HUES64 (cell line): ENCODE measurements at regions not wholly inside any gene's neighbourhood (a gene's known extent, or its start where the extent isn't known, plus 50 kb on each side); places are given as distances from the start of the nearest gene placed in this dataset.

ENCODE experiments used
- H3K27ac ChIP-seq: 2 replicates; pipeline ENCODE4 v1.7.0; 2013; ENCODE audit warnings: low read depth, low read length, inconsistent platforms
- H3K27me3 ChIP-seq: 2 replicates; pipeline ENCODE4 v1.6.1; 2013; ENCODE audit warnings: mild to moderate bottlenecking, low read length; ENCODE audit not compliant: insufficient read depth
- H3K36me3 ChIP-seq: 2 replicates; pipeline ENCODE4 v1.6.1; 2013; ENCODE audit warnings: mild to moderate bottlenecking, low read length; ENCODE audit not compliant: insufficient read depth
- H3K4me1 ChIP-seq: 2 replicates; pipeline ENCODE4 v1.6.1; 2013; ENCODE audit warnings: mild to moderate bottlenecking, low read length, moderate library complexity; ENCODE audit not compliant: insufficient read depth
- H3K4me3 ChIP-seq: 2 replicates; pipeline ENCODE4 v1.5.1; 2013; ENCODE audit warnings: mild to moderate bottlenecking, low read length, moderate library complexity
- H3K9ac ChIP-seq: 2 replicates; pipeline ENCODE4 v1.6.1; 2013; ENCODE audit warnings: mild to moderate bottlenecking, low read depth, low read length
- H3K9me3 ChIP-seq: 2 replicates; pipeline ENCODE4 v1.6.1; 2013; ENCODE audit warnings: low read depth, low read length; ENCODE audit not compliant: insufficient read depth
- WGBS: fragments of 150-250, 120-280 bp; methylation state at CpG from one replicate; pipeline ENCODE4 v1.1.7; 2013; ENCODE audit warnings: missing lambda C conversion rate; 5-methylcytosine and 5-hydroxymethylcytosine counted together

- Histone ChIP-seq H3K4me1 (peaks cover 16% of the 10 kb centered on the region; the same call in 1 of the 2 replicates), H3K9ac (no peak overlapping the region), H3K27ac (no peak overlapping the region), H3K27me3 (no peaks in the 10 kb centered on the region), H3K36me3 (no peaks in the 10 kb centered on the region), H3K9me3 (no peaks in the 10 kb centered on the region), H3K4me3 (no peak overlapping the region)
- WGBS: 93% methylated on average over 3 of the region's 4 CpGs
Observed at GRCh38 chr2:59974051-59974766, 579.2 kb downstream of the BCL11A start.

DNA sequence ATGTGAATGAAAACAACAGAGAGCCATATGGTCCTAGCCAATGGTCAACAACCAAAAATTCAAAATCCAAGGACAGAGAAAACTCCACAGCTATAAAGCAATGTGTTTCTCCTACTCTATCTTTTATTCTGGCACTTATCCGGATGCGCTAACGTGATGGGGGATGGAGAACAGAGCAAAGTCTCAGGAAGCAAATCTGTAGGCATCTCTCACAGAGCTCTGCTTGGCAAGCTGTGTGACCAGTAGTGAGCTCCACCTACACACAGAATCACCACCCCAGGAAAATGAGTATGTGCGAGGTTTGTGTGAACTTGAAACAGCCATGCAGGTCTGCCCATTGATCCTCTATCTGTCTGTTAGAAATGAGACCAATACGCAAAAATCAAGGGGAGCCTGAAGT, 584.3 kb downstream of the BCL11A start:
- H3K9ac ChIP-seq: no peak overlapping the region
- H3K27me3 ChIP-seq: no peaks in the 10 kb centered on the region
- 96% methylated on average over 5 of the region's 5 CpGs for WGBS
- H3K9me3 ChIP-seq: no peaks in the 10 kb centered on the region
- no peaks in the 10 kb centered on the region for H3K36me3 ChIP-seq
- H3K27ac ChIP-seq: no peak overlapping the region
- H3K4me3 ChIP-seq: no peak overlapping the region
- no peaks in the 10 kb centered on the region for H3K4me1 ChIP-seq

GRCh38 chr2:59968441-59968840, 585.0 kb downstream of the BCL11A start:
- Histone ChIP-seq H3K27ac (no peak overlapping the region), H3K27me3 (no peaks in the 10 kb centered on the region), H3K4me3 (no peak overlapping the region), H3K36me3 (no peaks in the 10 kb centered on the region), H3K9ac (no peak overlapping the region), H3K9me3 (no peaks in the 10 kb centered on the region), H3K4me1 (no peaks in the 10 kb centered on the region)
- 75% methylated on average over 1 of the region's 1 CpG for WGBS

GRCh38 chr2:59967691-59968090, 585.8 kb downstream of the BCL11A start:
- Histone ChIP-seq H3K27ac (no peak overlapping the region), H3K27me3 (no peaks in the 10 kb centered on the region), H3K4me3 (no peak overlapping the region), H3K9ac (no peak overlapping the region), H3K9me3 (no peaks in the 10 kb centered on the region), H3K36me3 (no peaks in the 10 kb centered on the region), H3K4me1 (no peaks in the 10 kb centered on the region)
- 97% methylated on average over 3 of the region's 3 CpGs for WGBS

- no peak overlapping the region for H3K4me3 ChIP-seq
- H3K4me1 ChIP-seq: peaks cover 22% of the 10 kb centered on the region
- H3K27ac ChIP-seq: no peak overlapping the region
- H3K36me3 ChIP-seq: no peaks in the 10 kb centered on the region
- H3K9me3 ChIP-seq: no peaks in the 10 kb centered on the region
- H3K9ac ChIP-seq: no peak overlapping the region
- H3K27me3 ChIP-seq: no peaks in the 10 kb centered on the region
Observed at GRCh38 chr2:59963157-59963556, 590.3 kb downstream of the BCL11A start.

DNA sequence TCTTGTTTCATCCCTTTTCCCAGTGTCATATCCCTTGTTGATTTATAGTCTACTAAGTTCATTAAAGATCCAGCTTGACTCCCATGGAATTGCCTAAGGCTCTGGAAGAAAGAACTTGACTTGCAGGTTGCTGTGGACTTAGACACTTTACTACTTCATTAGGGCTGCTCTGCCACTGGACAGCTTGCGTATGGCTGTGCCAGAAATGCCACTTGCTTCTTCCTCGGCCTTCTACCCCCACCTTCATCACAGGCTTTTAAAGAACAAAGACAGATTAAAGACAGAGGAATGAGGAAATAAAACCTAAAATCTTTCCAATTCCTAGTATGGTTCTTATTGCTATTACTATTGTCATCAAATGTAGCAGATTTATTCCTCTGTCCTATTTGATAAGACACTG, 591.7 kb downstream of the BCL11A start:
- H3K9ac ChIP-seq: no peak overlapping the region
- H3K4me1 ChIP-seq: peaks cover 22% of the 10 kb centered on the region
- no peaks in the 10 kb centered on the region for H3K36me3 ChIP-seq
- H3K4me3 ChIP-seq: no peak overlapping the region
- no peak overlapping the region for H3K27ac ChIP-seq
- WGBS: 100% methylated on average over 2 of the region's 2 CpGs
- no peaks in the 10 kb centered on the region for H3K9me3 ChIP-seq
- H3K27me3 ChIP-seq: no peaks in the 10 kb centered on the region

DNA sequence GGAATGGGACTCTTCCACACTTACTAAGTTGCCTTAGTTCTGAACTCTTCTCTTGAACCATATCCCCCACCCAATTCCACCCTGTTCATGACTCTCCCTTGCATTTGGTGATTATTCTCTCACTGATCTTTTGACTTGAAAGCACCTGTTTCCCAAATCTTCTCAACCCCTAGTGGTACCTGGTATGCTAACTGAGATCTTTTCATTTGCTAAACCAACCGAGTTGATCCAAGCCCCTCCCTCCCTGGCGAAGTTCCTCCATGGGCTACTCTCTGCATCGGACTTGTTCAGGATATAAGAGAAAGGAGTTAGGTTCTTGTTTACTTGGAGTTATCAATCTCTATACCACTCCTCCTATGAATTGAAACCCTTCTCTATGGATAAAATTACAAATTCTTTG, 593.5 kb downstream of the BCL11A start:
- no peaks in the 10 kb centered on the region for H3K27me3 ChIP-seq
- H3K4me1 ChIP-seq: peaks cover 22% of the 10 kb centered on the region
- no peak overlapping the region for H3K4me3 ChIP-seq
- H3K36me3 ChIP-seq: no peaks in the 10 kb centered on the region
- H3K9me3 ChIP-seq: no peaks in the 10 kb centered on the region
- no peak overlapping the region for H3K9ac ChIP-seq
- 13% methylated on average over 1 of the region's 3 CpGs for WGBS
- H3K27ac ChIP-seq: no peak overlapping the region

GRCh38 chr2:59957504-59957903, 596.0 kb downstream of the BCL11A start:
- no peaks in the 10 kb centered on the region for H3K9me3 ChIP-seq
- peaks cover 22% of the 10 kb centered on the region for H3K4me1 ChIP-seq
- WGBS: 91% methylated on average over 1 of the region's 1 CpG
- no peak overlapping the region for H3K4me3 ChIP-seq
- H3K36me3 ChIP-seq: no peaks in the 10 kb centered on the region
- H3K27me3 ChIP-seq: no peaks in the 10 kb centered on the region
- no peak overlapping the region for H3K9ac ChIP-seq
- H3K27ac ChIP-seq: no peak overlapping the region

DNA sequence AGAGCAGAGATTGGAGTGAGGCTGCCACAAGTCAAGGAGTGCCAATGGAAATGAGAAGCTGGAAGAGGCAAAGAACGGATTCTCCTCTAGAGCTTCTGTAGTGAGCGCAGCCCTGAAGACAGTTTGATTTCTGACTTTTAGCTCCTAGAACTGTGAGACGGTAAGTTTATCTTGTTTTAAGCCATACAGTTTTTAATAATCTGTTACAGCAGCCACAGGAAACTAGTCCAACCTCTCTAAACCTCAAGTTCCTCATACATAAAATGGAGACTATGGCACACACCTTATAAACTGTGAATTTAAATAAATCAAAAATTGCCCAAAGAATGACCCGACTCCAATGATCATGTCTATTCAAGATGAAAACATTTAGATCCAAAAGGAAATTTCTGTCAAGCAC, 596.5 kb downstream of the BCL11A start:
- Histone ChIP-seq H3K27me3 (no peaks in the 10 kb centered on the region), H3K36me3 (no peaks in the 10 kb centered on the region), H3K9me3 (no peaks in the 10 kb centered on the region), H3K9ac (no peak overlapping the region), H3K4me3 (no peak overlapping the region), H3K4me1 (peaks cover 22% of the 10 kb centered on the region), H3K27ac (no peak overlapping the region)
- WGBS: 96% methylated on average over 4 of the region's 4 CpGs

GRCh38 chr2:59947917-59948541, 605.4 kb downstream of the BCL11A start:
- 95% methylated on average over 10 of the region's 10 CpGs for WGBS
- H3K27ac ChIP-seq: no peak overlapping the region
- H3K4me3 ChIP-seq: no peak overlapping the region

GRCh38 chr2:59947209-59947608, 606.2 kb downstream of the BCL11A start:
- Histone ChIP-seq H3K4me3 (no peak overlapping the region), H3K27ac (no peak overlapping the region), H3K9ac (no peak overlapping the region), H3K9me3 (no peaks in the 10 kb centered on the region), H3K27me3 (no peaks in the 10 kb centered on the region), H3K36me3 (no peaks in the 10 kb centered on the region), H3K4me1 (no peaks in the 10 kb centered on the region)
- WGBS: 95% methylated on average over 3 of the region's 3 CpGs

More at GRCh38 chr2:59947917-59948541, 605.4 kb downstream of the BCL11A start:
- Histone ChIP-seq H3K36me3 (no peaks in the 10 kb centered on the region), H3K9ac (no peak overlapping the region), H3K27me3 (no peaks in the 10 kb centered on the region), H3K4me1 (no peaks in the 10 kb centered on the region), H3K9me3 (no peaks in the 10 kb centered on the region)
